T follicular helper cell (primary cell): ENCODE measurements at regions not wholly inside any gene's neighbourhood (a gene's known extent, or its start where the extent isn't known, plus 50 kb on each side); places are given as distances from the start of the nearest gene placed in this dataset.
"Not testable (repeated sequence)": the region's sequence is repeated elsewhere in the genome, so short reads cannot be mapped to it uniquely, and the experiment has no call there.

ENCODE experiments used
- DNase-seq: peaks from one replicate; pipeline ENCODE4 v3.0.0-alpha.2; 2020; ENCODE audit warnings: low read depth

DNA sequence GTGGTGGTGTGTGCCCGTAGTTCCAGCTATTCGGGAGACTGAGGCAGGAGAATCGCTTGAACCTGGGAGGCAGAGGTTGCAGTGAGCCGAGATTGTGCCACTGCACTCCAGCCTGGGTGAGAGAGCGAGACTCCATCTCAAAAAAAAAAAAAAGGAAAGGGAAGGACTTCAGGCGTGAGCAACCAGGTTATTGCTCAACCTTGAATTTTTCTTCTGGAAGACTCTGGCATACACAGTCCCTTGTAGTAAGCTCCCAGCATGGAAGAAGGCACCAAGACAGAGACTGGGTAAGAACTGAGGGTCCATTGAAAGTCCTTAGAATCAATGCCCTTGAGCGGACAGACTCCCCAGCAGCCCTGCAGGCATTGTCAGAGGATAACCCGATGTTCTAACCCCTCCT, 75.0 kb downstream of the C9orf50 start:
- DNase-seq: not testable (repeated sequence)

- no peak for DNase-seq
Measured at GRCh38 chr9:129544761-129545160, 76.1 kb downstream of the C9orf50 start.

- no peak for DNase-seq
Measured at GRCh38 chr9:129542741-129543140, 78.2 kb downstream of the C9orf50 start.

GRCh38 chr9:129541270-129541669, 79.6 kb downstream of the C9orf50 start:
- no peak for DNase-seq

DNA sequence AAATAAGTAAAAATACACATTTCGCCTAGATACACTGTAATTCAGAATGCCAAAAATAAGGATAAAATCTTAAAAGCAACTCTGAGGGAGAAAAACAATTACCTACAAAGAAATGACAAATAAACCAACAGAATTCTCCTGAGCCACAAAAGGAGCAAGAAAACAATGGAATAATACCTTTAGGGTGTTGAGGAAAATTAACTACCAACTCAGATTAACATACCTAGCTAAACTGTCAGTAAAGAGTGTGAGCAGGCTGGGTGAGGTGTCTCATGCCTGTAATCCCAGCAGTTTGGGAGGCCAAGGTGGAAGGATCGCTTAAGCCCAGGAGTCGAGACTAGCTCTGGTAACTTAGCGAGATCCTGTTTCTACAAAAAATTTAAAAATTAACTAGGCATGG, 81.5 kb downstream of the C9orf50 start:
- no peak for DNase-seq

DNA sequence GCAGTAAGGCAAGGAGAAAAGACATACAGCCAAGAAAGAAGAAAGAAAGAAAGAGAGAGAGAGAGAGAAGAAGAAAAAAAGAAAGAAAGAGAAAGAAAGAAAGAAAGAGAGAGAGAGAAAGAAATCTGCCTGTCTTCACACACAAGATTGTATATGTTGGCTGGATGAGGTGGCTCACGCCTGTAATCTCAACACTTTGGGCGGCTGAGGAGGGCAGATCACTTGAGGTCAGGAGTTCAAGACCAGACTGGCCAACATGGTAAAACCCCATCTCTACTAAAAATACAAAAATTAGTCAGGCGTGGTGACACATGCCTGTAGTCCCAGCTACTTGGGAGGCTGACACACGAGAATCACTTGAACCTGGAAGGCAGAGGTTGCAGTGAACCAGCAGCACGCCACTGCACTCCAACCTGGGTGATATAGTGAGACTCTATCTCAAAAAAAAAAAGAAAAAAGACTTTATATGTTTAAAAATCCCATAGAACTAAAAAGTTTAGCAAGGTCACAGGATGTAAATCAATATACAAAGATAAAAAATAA, 89.0 kb downstream of the C9orf50 start:
- not testable (repeated sequence) for DNase-seq

DNA sequence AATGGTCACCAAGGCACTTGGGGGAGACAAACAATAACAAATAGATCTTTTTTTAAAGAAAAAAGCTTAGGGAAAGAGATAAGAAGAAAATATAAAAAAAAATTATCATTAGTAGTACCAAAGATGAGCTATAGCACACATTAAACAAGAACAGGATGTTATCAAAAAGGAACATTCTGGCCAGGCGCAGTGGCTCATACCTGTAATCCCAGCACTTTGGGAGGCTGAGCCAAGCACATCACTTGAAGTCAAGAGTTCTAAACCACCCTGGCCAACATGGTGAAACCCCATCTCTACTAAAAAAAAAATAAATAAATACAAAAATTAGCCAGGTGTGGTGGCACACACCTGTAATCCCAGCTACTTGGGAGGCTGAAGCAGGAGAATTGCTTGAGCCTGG, 92.9 kb downstream of the C9orf50 start:
- DNase-seq: not testable (repeated sequence)

GRCh38 chr9:129525656-129526196, 95.2 kb downstream of the C9orf50 start:
- no peak for DNase-seq

DNA sequence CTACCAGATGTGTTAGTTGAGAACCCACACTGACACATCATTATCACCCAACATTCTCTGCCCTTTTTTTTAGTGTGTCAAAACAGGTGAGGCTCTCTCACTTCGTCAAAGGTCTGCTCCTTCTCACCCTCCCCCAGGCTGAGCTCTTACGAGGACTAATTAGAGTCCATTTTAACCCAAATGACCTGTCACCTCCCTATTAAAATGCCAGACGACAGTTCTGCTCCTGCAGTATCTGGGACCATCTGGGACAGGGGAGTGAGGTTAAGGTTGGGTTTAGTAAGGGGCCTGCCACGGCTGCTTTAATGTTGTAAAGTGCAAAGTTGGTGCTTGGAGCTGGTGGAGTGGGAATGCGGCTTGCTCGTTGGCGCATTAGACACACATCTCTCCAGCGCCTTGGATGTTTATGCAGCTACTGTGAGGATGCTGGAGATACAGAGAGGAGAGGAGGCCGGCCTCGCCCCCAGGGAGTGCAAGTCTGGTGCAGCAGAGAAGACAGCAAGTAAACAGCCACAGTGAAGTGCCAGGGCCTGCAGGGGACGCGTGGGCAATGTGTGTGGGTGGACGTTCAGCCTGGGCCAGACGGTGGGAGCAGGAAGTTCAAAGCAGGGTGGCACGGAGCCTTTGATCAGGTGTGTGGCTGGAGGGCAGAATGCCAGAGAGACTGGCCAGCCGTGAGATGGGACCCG, 96.2 kb downstream of the C9orf50 start:
- no peak for DNase-seq

- no peak for DNase-seq
Measured at GRCh38 chr9:129523943-129524581, 96.8 kb downstream of the C9orf50 start.

GRCh38 chr9:129522351-129522750, 98.5 kb downstream of the C9orf50 start:
- DNase-seq: no peak

GRCh38 chr9:129520082-129520481, 100.8 kb downstream of the C9orf50 start:
- DNase-seq: no peak

DNA sequence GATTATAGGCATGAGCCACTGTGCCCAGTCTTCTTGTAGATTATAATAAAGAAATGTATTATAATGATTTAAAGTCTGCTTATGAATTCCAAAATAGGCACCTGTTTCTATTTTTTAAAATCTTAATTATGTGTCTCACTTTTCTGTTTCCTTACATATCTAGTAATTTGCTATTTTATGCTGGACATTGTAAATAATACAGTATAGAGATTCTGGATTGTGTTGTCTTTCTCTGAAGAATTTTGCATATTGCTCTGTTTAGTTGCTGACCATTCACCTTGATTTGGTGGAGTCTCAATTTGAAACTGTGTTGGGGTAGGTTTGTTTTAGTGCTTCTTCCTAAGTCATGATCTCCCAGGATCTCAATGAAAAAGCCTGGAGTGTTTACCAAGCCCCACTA, 102.8 kb downstream of the C9orf50 start:
- no peak for DNase-seq

DNA sequence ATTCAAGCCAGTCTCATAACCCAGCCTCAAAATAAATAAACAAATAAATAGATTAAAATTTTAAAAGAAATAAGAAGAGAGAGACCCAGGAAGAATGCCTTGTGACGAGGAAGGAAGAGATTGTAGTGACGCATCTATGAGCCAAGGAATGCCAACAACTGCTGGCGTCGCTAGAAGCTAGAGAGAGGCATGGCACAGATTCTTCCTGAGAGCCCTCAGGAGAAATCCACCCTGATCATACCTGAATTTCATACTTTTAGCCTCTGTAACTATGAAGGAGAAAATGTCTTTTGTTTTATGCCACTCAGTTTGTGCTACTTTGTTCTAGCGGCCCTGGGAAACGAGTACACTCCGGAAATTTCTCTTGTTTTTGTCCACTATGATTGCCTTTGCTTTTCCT, 103.9 kb downstream of the C9orf50 start:
- no peak for DNase-seq

GRCh38 chr9:129514891-129515290, 106.0 kb downstream of the C9orf50 start:
- DNase-seq: no peak

- DNase-seq: no peak
Measured at GRCh38 chr9:129514497-129514867, 106.4 kb downstream of the C9orf50 start.

DNA sequence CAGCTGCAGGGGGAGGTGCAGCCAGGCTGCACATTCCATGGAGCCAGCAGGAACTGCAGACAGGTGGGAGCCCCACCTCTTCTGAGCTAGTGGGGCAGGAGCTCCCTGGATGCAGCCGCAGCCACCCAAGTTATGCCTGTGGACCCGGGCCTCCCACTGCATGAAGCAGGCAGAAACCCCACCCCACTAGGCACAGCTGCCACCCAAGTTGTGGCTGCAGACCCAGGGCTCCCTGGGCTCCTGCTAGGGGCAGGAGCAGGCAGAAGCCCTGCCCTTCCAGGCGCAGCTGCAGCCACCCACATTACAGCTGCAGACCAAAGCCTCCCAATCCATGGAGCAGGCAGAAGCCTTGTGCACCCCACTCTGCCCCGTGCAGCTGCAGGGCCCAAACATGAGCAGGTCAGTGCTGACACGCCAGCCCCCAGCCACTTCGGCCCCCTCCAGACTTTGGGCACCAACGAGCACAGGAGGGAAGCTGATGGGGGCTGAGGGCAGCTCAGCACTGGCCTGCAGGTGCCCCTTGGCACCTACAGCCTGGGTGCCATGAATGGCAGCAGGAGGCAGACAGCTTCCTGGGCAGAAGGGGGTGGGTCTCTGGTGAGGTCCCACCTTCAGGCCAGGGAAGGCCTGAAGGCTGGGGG, 106.9 kb downstream of the C9orf50 start:
- no peak for DNase-seq

DNA sequence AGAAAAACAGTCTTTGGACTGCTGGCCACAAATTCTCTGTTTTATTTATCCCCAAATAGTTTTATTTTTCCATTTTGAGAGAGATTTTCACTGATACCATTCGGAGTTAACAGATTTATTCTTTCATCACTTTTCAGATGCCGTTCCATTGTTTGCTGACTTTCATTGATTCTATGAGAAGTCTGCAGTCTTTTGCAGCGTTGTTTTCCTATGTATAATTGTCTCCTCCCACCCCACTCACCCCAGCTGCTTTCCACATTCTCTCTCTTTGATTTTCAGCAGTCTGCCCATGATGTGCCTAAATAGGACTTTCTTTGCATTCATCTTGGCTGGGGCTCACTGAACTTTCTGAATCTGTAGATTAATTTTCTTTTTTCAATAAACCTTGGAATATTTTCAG, 107.6 kb downstream of the C9orf50 start:
- DNase-seq: no peak

DNA sequence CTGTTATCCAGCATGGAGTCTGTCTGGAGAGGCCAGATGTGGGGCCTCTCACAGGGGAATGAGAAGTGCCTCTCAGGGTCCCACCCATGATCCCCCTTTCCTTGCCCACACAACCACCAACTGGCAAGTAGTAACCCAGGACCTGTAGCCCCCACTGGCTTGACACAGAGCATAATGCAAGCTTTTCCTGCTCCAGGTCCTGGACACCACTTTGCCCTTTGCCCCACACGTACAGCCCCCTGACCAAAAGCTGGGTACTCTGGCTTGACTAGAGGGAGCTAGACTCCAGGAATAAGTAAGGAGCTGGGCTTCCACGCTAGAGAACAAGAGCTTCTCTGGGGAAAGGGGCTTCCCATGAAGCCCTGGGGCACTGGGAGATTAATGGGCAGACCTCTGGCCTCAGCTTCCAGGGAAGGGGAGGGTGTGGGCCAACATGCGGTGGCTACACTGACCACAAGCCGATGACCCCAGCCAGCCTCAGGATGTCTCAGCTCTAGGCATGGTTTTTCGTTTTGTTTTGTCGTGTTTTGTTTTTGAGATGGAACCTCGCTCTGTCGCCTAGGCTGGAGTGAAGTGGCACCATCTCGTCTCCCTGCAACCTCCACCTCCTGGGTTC, 109.5 kb downstream of the C9orf50 start:
- DNase-seq: no peak

DNA sequence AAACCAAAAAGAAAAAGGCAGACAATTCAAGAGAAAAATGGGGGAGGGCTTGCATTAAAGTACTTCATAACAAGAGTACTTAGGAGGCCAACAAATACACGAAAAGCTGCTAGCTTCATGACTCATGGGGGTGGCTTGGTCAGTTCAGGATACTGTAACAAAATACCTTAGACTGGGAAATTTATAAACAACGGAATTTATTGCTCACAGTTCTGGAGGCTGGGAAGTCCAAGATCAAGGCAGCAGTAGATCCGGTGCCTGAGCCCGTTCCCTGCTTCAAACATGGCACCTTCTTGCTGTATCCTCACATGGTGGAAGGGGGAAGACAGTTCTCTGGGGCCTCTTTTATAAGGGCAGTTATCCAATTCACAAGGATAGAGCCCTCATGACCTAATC, 111.4 kb downstream of the C9orf50 start:
- DNase-seq: no peak

- DNase-seq: no peak
Measured at GRCh38 chr9:129507805-129508204, 113.1 kb downstream of the C9orf50 start.

DNA sequence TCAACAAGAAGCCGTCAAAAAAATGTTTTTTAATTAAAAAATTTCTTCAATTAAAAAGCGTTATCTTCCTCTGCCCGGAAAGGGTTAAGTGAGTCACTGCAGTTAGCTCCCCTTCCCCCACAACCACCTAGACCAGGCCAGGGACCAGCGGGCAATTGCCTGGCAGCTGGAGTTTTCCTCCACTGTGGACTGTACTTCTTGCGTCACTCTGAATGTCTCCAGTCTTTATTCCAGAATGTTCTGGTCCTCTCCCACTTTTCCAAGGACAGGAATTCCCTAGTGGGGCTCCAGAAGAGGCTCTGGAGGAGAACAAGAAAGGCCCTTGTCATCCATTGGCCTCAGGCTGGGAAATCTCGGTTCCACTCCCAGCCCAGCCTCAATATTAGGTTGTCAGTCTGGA, 114.0 kb downstream of the C9orf50 start:
- DNase-seq: no peak
